GM20000 (cell line): ENCODE measurements at regions not wholly inside any gene's neighbourhood (a gene's known extent, or its start where the extent isn't known, plus 50 kb on each side); places are given as distances from the start of the nearest gene placed in this dataset.
A peak's percentile ranks its signal among the peaks of the same experiment; 100 is the strongest.
"Not testable (repeated sequence)": the region's sequence is repeated elsewhere in the genome, so short reads cannot be mapped to it uniquely, and the experiment has no call there.

Experiments used
- DNase-seq: peaks from one replicate; pipeline ENCODE4 v3.0.0; 2012; ENCODE audit warnings: low spot score
- CTCF ChIP-seq: IDR thresholded peaks from 2 replicates; pipeline ENCODE4 v1.5.1; 2012; ENCODE audit warnings: mild to moderate bottlenecking, control low read depth; ENCODE audit errors: extremely low read depth, missing control alignments

GRCh38 chr3:137695351-137695750 lies 68.8 kb upstream of the SOX14 start:
- TF ChIP-seq CTCF, result no peak

GRCh38 chr3:137709011-137709601 lies 55.0 kb upstream of the SOX14 start:
- peak; percentile 22 for TF ChIP-seq CTCF
- peak; percentile 45 for DNase-seq

More at GRCh38 chr3:137695351-137695750, 68.8 kb upstream of the SOX14 start:
- no peak for DNase-seq

GRCh38 chr3:137713965-137714364 lies 50.1 kb upstream of the SOX14 start:
- DNase-seq, result not testable (repeated sequence)
